ENCODE measurements at regions not wholly inside any gene's neighbourhood (a gene's known extent, or its start where the extent isn't known, plus 50 kb on each side); places are given as distances from the start of the nearest gene placed in this dataset.

DNA sequence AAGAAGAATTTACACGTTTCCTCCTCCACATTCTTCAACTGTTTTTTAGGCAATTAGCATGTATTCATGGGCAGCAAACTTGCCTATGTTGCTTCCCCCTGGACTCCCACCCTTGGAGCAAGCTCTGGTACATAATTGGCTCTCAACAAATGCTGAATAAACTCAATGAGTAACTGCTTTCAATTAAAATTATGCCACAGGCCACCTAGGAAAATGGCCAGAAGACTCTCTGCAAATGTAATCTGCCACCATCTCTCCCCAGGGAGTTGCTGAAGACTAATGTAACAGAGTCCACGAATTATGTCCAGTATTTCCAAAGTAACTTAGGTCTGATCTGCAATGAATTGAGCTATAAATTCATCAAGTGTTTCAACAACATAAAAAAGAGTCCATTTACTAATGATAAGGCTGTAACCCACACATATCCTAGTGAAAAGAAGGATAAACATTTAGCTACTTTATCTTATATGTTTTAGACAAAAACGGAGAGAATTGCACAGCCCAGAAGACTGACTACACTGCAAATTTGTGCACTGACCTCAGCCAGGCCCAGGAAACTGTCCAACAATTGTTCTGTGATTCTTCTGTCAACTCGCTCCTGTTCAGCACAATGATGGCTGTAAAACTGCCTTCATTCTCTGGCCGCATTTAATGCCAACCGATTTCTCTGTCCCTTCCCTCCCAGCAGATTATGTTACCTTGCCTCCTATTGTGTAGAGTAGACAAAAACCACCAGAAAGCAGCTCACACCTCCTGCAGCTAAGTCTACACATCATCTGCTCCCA, 808.6 kb upstream of the ARGLU1 start:
- H3K4me3 ChIP-seq (ENCODE audit: low read depth, low read length), result no peak overlapping the region
- TF ChIP-seq, protein P1, sequence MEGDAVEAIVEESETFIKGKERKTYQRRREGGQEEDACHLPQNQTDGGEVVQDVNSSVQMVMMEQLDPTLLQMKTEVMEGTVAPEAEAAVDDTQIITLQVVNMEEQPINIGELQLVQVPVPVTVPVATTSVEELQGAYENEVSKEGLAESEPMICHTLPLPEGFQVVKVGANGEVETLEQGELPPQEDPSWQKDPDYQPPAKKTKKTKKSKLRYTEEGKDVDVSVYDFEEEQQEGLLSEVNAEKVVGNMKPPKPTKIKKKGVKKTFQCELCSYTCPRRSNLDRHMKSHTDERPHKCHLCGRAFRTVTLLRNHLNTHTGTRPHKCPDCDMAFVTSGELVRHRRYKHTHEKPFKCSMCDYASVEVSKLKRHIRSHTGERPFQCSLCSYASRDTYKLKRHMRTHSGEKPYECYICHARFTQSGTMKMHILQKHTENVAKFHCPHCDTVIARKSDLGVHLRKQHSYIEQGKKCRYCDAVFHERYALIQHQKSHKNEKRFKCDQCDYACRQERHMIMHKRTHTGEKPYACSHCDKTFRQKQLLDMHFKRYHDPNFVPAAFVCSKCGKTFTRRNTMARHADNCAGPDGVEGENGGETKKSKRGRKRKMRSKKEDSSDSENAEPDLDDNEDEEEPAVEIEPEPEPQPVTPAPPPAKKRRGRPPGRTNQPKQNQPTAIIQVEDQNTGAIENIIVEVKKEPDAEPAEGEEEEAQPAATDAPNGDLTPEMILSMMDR (IDR thresholded peaks at IDR 0.05; ENCODE audit: control insufficient read depth, extremely low read depth, insufficient read depth), result no peak
- DNase-seq (ENCODE audit: low read depth), result no peak

DNA sequence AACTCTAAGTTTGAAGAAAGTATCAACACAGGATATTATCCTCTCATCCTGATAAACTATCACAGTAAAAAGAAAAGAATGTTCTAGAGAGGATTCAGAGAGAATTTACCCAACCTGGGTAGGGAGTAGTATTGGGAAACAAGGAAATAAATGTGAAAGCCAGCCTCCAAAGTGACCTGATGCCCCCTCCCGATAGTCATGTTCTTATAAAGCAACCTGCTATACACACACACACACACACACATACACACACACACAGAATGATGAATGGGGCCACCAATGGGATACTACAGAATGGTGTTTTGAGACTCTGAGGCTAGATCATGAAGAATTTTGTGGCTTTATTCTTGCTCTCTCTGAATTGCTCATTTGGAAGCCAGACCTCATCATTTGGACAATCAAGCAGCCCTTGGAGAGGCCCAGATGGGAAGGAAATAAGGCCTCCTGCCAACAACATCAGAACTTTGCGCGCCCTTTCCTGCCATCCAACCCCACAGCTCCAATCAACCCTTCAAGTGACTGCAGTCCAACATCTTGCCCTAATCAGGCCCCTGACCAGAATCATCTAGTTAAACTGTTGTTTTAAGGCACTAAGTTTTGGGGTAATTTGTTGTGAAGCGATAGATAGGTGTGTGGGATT, 807.9 kb upstream of the ARGLU1 start:
- TF ChIP-seq, protein P1 (IDR thresholded peaks at IDR 0.05; ENCODE audit: control insufficient read depth, extremely low read depth, insufficient read depth), result no peak
- DNase-seq (ENCODE audit: low read depth), result no peak
- H3K4me3 ChIP-seq (ENCODE audit: low read depth, low read length), result no peak overlapping the region

- TF ChIP-seq, protein P1 (IDR thresholded peaks at IDR 0.05; ENCODE audit: control insufficient read depth, extremely low read depth, insufficient read depth), result no peak
- no peak overlapping the region for H3K4me3 ChIP-seq (ENCODE audit: low read depth, low read length)
- DNase-seq (ENCODE audit: low read depth), result no peak
Observed at GRCh38 chr13:107374038-107374437, 806.1 kb upstream of the ARGLU1 start.

DNA sequence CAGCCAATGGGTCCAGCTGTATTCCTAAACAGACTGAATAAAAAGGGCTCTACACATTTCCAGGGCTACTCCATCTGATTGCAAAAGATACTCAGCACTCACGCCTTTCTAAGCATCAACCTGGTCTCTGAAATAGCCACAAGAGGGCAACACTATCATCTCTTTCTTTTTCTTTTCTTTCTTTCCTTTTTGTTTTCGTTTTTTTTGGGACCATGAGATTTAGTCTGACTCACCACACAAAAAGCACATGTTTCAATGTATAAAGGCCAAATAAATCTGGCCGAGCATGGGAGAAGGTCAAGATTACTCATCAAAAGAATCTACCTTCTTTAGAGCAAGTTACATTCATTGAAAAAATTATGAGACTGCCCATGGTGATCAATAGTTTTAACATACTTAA, 805.6 kb upstream of the ARGLU1 start:
- no peak for DNase-seq (ENCODE audit: low read depth)
- no peak overlapping the region for H3K4me3 ChIP-seq (ENCODE audit: low read depth, low read length)
- TF ChIP-seq, protein P1 (IDR thresholded peaks at IDR 0.05; ENCODE audit: control insufficient read depth, extremely low read depth, insufficient read depth), result peak; percentile 65

GRCh38 chr13:107370015-107370785, 802.3 kb upstream of the ARGLU1 start:
- DNase-seq (ENCODE audit: low read depth), result no peak
- TF ChIP-seq, protein P1 (IDR thresholded peaks at IDR 0.05; ENCODE audit: control insufficient read depth, extremely low read depth, insufficient read depth), result no peak
- no peak overlapping the region for H3K4me3 ChIP-seq (ENCODE audit: low read depth, low read length)

DNA sequence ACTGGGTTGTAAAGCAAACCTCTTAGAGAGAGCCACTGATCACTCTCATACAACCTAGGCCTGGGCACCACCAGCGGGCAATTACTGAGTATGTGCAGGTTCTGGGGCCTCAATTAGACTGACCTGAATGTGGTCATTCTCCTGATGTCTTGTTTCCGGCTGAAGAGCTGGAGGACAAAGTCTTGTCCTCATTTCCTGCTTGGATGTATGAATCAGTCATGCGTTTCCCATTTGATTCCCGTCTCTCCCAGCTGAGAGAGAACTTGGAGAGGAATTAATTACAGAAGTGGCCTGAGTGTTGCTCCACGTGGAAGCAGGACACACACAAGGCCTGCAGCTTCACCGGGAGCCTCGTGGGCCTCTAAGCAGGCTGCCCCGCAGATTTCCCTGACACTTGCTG, 799.3 kb upstream of the ARGLU1 start:
- H3K4me3 ChIP-seq (ENCODE audit: low read depth, low read length), result no peak overlapping the region
- DNase-seq (ENCODE audit: low read depth), result no peak
- TF ChIP-seq, protein P1 (IDR thresholded peaks at IDR 0.05; ENCODE audit: control insufficient read depth, extremely low read depth, insufficient read depth), result no peak

Data from LNCaP clone FGC (cell line).